TTC549 (cell line): ENCODE measurements at regions not wholly inside any gene's neighbourhood (a gene's known extent, or its start where the extent isn't known, plus 50 kb on each side); places are given as distances from the start of the nearest gene placed in this dataset.

Experiments
- FAIRE-seq: peaks from 2 replicates; lab custom pipeline; 2012; peaks lifted over from hg19 to GRCh38; lab: Jason Lieb, UNC

- no peak for FAIRE-seq
Measured at GRCh38 chr21:33155422-33155821, 74.3 kb upstream of the IFNAR2 start.

- FAIRE-seq: no peak
Measured at GRCh38 chr21:33157303-33157702, 72.4 kb upstream of the IFNAR2 start.

DNA sequence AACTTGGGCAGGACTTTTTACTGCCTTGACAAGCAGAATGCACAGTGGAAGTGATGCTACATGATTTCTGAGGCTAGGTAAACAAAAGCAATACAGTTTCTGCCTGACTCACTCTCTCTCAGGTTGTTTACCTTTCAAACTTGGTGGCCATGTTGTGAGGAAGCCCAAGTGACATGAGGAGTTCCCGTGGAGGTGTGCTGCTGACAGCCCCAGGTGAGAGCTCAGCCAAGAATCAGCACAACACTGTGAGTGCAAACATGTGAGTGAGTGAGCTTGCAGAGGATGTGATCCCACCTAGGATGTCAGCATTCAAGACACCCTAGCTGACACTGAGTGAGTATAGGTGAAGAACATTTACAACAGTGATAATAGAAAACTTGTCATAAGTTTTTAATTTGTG, 71.1 kb upstream of the IFNAR2 start:
- FAIRE-seq: no peak

DNA sequence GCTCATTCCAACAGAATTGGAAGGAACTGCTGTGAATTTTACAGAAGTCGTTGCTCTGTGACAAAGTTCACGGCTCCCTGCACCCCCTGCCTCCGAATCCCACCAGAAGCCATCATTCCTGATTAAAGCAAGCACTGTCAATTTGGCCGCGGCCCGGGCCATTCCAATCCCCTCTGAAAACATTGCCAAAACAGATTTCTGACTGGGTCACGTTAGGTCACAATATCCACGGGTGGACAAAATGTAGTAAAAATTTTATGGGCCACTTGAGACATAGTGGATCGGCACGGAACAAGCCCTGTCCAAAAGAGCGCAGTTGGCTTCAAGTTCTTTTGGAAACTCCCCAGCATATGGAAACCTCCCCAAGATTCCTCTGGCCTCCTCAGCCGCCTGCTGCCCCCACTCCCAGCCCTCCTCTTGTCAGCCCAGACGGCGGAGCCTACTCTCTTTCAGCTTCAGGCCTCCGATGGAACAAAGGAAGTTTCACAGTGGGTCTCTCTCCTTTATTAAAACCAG, 67.2 kb upstream of the IFNAR2 start:
- no peak for FAIRE-seq

- FAIRE-seq: no peak
Measured at GRCh38 chr21:33168886-33169285, 60.9 kb upstream of the IFNAR2 start.

- no peak for FAIRE-seq
Measured at GRCh38 chr21:33169359-33169758, 60.4 kb upstream of the IFNAR2 start.

DNA sequence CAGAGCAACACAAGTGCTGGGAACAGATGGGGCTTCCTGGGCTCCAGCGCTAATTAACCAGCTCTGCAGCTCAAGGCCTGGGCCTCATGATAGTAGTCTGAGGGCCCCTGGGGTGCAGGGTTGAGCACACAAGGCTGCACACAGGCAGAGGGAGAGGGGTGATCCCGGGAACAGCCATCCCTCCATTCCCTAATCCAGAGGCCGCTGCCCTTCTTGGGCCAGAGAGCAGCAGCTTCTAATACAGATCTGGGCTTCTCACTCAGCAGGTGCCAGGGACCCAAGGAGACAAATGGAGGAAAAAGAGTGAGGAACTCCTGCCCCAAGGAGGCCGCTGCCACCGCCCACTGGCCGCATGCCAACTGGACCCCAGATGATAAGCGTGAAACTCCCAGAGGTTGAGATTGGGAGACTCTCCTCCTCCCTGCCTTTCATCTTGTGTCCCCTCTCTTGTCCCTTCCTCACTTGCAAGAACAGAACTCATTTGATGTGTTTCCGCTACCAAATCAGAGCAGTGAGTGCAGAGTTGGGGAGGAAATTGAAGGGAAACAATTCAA, 58.0 kb upstream of the IFNAR2 start:
- FAIRE-seq: no peak

DNA sequence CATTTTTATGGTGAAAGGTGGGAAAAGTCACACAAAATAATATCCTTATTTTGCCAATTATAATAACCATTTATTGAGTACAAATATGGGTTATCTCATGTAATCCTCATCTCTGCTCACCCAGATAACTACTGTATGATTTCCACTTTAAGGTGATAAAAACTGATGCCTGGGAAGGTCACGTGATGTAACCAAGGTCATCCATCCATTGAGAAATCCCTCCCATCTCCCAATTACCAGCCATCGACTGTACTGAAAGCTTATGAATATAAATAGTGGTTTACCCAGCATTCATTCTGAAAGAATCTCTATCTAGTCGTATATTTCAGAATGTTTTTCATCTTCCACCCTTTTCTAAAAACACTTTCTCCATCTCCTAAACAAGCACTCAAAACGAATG, 55.0 kb upstream of the IFNAR2 start:
- FAIRE-seq: no peak
